GM19239 (cell line): ENCODE measurements at regions not wholly inside any gene's neighbourhood (a gene's known extent, or its start where the extent isn't known, plus 50 kb on each side); places are given as distances from the start of the nearest gene placed in this dataset.

Source experiments
- DNase-seq: peaks from one replicate; pipeline ENCODE4 v3.0.0; 2011; ENCODE audit warnings: low spot score; ENCODE audit not compliant: insufficient read length
- FAIRE-seq: peaks from 2 replicates; lab custom pipeline; 2011; peaks lifted over from hg19 to GRCh38; lab: Jason Lieb, UNC

DNA sequence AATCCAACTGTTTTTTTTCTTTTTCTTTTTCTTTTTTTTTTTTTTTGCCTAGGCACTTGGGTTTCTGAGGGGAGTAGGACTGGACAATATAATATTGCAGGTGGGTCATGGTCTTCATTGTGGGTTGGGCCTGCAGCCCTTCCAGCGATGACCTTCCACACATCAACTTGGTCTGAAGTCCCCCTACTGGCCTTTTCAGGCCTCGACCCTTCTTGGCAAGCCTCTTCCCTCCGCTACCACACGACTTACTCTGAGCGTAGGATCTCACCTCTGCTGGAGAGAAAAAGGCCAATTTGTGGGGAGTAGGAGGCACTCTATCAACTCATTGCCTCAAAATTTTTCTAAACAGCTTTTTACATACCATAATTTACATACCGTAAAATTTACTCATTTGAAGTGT, 51.1 kb upstream of the GRIK3 start:
- no peak for DNase-seq
- no peak for FAIRE-seq

DNA sequence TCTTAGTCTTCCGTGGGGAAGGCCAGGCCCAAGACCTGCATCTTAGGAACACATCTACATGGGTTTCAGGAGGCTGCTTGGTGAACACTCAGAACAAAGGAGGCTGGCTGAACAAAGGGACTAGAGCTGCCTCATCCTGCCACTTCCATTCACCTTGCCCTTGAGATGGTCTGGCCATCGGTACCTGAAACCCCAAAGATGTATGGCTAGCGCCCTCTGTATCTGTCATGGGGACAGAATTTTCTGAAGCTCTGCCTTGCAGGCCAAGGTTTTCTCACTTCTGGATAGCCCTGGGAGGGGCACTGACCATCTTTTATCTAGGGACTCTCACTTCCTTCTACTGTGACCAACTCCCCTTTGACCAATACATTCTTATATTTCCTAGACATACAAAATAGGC, 55.4 kb upstream of the GRIK3 start:
- FAIRE-seq = no peak

DNA sequence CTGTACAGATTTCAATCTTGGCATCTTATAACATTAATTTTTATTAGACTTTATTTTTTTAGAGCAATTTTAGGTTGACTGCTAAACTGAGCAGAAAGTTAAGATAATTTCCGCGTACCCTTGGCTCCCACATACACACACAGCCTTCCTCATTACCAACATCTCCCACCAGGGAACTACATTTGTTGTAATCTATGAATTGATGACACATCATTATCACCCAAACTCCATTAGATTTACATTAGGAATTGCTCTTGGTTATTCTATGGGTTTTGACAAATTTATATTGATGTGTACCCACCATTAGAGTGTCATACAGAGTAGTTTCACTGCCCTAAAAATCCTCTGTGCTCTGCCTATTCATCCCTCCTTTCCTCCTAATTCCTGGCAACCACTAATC, 56.4 kb upstream of the GRIK3 start:
- no peak for DNase-seq
- FAIRE-seq = no peak

More for the DNA sequence above, 55.4 kb upstream of the GRIK3 start:
- DNase-seq = no peak

DNA sequence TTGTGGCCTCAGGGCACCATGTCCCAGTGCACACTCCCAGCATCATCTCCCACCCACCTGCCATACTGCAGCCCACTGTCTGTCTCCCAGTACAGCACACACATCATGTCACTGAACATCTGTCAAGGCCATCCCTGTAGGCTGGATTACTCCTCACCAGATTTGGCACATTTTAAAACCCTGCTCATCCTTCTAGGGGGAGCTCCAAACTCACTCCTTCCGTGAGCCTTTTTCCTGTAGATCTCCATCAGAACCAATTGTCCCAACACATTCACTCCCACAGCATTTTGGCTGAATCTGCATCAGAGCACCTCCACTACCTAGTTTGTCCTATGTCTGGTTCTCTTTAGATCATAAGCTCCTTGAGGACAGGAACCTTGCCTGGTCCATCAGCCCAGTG, 58.6 kb upstream of the GRIK3 start:
- no peak for DNase-seq
- FAIRE-seq = no peak

DNA sequence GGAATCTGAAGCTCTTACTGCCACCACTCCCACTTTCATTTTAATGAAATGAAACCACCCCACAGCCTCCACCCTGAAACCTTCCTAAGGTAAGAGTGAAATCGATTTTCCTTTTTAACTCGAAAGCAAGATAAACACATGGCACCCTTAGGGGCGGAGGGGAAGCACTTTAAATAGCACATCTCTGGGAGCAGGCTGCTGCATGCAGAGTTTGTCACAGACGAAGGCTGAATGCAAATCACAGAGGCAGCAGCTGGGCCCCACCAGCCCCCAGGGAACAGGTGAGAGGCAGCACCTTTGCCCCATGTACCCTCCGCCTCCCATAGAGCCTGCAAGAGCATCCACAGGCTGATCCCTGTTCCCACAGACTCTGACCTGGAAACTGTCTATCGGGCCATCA, 60.0 kb upstream of the GRIK3 start:
- no peak for DNase-seq
- no peak for FAIRE-seq

DNA sequence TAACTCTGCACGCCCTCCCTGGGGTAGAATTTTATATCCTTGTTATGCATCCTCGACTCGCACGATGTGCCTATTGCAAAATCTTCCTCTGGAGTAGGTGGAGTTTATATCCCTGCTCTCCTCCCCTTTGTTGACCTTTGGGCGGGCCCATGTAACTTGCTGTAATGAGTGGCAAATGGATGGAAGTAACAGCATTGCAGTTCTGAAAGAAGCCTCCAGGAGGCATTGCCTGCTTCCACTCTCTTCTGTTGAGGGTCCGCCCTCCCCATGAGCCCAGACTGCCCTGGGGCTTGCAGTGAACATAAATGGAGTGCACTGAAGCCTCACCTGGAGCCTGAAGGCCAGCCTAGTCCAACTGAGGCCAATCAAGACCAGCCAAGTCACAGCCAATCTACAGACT, 62.2 kb upstream of the GRIK3 start:
- FAIRE-seq (peak; percentile 31), DNase-seq (no peak)

DNA sequence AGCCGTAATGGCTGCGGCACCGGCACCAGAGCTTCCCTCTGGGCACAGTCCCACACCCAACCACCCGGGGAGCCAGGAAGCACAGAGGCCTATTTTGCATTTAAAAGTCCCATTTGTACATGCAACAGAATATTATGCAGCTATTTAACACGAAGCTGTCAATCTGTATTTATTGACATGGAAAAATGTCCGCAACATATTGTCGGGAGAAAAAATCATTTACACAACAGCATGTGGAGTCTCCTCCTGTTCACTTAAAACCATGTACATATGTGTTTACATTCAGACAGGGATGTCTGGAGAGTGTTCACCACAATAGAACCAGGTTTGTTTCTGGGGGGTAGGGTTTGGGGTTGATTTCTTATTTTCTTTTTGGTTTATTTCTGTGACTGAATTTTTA, 63.4 kb upstream of the GRIK3 start:
- FAIRE-seq (no peak), DNase-seq (no peak)

DNA sequence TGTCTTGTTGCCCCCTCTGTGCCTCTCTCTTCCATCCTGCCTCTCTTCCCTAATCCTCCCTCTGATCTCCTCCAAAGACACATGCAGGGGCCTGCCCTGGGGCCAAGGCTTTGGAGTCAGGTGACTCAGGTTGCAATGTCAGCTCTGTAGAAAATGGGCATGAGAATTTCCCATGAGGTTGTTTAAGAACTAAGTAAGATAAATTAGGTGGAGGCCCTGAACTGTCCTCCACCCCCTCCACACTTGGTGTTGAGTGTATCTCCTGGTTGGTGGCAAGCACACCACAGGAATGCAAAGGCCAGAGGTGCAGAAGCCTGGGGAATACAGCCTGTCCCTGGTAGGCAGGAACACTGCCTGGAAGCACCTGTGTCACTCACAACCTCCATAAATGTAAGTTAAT, 63.9 kb upstream of the GRIK3 start:
- no peak for FAIRE-seq
- no peak for DNase-seq

DNA sequence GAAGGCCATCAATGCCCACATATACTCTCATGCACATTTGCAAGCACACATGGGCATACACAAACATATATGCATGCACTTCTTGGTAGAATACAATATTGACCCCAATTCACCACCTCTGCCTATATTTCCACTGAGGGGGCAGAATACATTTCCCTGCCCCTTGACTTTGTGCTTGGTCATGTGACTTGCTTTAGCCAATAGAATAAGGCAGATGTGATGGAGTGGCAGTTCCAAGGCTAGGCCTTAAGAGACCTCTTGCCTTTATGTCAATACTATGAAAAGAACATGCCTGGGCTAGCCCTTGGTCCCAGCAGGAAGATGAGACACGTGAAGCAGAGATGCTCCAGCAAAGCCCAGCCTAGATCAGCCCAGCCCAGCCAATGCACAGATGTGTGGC, 66.0 kb upstream of the GRIK3 start:
- DNase-seq (no peak), FAIRE-seq (no peak)

DNA sequence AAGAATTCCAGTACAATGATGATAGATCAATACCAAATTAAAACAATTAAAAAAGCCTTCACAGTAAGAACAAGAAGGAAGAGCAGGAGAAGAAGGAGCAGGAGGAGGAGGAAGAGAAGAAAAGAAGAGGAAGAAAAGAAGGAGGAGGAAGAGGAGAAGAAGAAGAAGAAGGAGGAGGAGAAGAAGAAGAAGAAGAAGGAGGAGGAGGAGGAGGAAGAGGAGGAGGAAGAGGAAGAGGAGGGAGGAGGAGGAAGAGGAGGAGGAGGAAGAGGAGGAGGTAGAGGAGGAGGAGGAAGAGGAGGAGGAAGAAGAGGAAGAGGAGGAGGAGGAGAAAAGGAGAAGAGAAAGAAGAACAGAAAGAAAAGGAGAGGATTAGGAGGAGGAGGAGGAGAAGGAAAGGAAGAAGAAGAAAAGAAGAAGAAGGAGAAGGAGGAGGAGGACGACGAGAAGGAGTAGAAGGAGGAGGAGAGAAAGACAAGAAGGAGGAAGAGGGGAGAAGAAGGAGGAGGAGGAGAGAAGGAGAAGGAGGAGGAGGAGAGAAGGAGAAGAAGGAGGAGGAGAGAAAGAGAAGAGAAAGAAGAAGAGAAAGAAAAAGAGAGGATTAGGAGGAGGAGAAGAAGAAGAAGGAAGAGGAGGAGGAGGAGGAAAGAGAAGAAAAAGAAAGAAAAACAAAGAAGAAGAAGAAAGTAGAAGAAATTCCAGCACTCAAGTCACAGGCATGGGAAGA, 68.5 kb upstream of the GRIK3 start:
- no peak for FAIRE-seq

DNA sequence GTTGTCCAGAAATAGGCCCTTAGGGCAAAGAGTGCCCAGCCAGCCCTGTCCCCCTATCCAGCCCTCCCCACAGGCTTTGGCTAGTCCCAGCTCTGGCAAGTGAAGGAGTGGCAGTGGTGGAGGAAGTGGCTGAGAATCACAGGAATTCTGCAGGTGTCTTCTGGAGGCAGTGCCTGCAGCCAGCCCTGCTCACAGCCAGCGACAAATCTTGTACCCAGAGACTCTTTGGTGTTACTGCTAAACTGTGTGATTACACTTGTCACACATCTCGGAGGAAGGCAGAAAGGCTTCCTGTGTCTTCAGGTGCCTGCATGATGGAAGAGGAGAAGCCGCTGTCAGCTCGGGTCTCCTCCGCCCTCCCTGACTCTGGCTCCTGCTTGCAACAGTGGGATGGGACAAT, 71.6 kb upstream of the GRIK3 start:
- no peak for DNase-seq
- no peak for FAIRE-seq

More for the DNA sequence above, 68.5 kb upstream of the GRIK3 start:
- DNase-seq = no peak

DNA sequence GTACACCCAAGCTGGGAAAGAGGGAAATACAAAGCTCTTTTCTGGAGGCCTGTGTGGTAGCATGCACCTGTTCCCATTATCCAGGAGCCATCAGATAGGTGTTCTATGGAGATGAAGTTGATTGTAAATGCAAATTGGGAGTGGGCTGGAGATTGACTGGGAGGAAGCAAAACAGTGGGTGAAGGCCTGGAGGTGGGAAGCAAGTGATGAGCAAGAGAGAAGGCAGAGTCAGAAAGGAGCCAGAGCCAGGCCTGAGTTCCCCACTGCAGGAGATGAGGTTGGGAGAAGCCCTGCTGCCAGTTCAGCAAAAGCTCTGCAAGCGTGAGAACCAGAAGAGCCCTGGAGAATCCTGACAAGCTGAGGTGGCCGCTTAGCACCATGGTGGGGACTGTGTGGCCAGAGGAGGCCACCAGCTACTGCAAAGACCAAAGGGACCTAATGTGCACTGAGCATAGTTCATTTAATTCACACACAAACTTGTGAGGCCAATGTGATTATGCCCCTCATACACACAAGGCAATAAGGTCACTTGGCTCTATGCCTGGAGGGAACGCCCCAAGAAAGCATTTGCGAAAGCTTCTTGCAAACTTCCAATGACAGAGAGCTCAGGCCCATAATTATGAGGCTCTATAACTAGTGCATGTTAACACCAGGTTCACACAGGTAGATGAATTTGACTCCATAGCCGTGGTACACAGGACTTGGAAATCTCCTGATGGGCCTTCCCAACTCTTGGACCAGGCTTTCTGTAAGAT, 73.0 kb upstream of the GRIK3 start:
- FAIRE-seq (no peak), DNase-seq (no peak)

DNA sequence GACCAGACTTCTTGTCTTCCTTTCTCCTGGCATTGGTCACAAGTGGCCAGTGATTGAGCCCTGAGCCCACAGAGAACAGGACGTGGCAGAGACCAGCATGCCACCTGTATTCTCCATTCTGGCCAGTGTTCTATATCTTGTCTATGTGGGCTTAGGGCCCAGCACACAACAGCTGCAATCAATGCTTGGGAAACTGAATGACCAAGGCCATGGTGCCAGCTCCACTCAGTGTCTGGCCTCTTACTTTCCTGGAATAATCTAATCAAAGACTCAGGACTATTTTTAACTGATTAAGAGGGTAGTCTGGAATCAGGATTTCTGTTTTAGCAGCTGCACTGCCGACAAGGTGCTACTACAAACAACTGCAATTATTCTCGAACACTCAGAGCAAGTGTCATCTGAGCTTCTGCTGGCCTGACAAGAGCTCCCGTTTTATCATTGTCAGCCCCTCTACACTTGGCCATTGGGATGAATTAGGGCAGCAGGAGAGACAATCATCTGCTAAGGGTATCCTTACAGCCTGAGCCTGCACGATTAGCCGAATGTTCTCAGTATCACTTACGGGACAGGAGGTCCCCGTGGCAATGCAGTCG, 74.4 kb upstream of the GRIK3 start:
- no peak for DNase-seq
- no peak for FAIRE-seq

DNA sequence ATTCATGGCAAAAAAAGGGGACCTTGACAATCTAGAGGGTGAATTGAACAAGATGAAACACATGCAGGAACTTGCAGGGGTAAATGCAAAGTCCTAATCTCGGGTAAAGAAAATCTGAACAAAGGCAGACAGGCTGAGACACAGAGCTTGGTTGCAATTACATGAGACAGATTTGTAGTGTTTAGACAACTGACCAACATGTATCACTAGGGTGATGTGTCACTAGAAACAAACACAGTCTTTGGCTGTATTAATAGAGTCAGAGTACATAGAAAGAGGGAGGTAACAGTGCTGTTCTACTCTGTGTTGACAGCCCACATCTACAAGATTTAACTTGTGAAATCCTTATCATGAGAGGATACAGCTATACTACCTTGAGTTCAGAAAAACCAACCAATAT, 78.1 kb upstream of the GRIK3 start:
- DNase-seq (no peak), FAIRE-seq (no peak)

DNA sequence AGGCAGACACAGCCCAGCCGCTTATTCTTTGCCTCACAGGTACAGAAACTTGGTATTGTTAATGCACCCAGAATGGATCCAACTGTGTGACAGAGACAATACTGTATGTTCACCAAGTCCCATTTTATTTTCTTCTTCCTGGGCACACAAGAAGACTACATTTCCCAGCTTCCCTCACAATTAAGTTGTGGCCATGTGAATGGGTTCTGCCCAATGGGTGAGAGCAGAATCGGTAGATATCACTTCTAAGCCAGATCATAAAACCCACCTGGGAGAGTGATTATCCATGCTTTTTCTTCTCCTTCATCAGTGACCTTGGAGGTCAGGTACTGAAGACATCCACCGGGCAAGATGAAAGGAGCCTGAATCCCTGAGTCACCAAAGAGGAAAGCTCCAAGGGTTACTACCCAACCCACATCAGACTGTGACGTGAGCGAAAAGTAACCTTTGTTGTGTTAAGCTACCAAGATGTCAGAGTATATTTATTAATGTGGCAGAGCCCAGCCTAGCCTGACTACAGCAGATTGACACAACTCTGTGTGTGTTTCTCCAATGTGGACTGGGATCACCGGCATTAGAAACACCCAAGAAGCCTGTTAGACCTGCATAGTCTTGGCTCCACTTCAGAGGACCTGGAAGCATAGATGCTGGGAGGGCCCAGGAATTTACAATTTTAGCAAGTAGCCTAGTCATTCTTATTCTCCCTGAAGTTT, 79.1 kb upstream of the GRIK3 start:
- no peak for FAIRE-seq
- no peak for DNase-seq

DNA sequence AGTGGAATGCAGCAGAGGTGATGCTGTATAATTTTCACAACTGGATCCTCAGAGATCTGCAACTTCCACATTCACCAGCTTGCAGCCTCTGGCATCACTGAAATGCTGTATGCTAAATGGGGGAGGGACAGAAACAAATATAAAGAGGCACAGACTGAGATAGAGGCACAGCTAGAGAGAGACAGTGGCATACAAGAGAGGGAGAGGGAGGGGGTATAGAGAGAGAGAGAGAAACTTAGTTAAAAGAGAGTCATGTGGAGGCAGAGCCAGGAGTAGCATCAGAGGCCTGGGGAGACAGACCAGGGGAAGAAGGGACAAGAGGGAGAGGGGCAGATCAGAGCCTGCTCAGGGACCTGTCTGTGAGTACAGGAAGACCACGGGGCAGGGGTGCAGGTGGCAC, 84.5 kb upstream of the GRIK3 start:
- no peak for DNase-seq

DNA sequence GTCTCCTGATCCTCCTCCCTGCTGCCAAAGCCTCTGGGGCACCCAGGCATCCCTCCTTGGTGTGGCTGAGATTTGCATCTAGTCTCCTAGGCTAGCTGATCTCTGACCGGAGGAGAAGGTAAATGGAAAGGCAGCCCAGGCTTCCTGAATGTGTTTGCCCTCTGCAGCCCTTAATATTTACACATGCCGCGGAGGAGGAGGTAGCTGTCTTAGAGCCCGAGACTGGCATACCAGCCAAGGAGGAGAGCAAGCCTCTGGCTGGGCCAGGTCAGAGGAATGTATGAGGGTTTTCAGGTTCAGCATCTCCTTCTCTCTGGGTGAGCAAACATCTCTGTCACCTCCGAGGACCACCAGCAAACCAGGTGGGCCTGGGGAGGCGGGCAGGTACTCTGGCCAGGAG, 86.0 kb upstream of the GRIK3 start:
- no peak for DNase-seq
- FAIRE-seq = no peak

More for the DNA sequence above, 84.5 kb upstream of the GRIK3 start:
- FAIRE-seq = no peak

DNA sequence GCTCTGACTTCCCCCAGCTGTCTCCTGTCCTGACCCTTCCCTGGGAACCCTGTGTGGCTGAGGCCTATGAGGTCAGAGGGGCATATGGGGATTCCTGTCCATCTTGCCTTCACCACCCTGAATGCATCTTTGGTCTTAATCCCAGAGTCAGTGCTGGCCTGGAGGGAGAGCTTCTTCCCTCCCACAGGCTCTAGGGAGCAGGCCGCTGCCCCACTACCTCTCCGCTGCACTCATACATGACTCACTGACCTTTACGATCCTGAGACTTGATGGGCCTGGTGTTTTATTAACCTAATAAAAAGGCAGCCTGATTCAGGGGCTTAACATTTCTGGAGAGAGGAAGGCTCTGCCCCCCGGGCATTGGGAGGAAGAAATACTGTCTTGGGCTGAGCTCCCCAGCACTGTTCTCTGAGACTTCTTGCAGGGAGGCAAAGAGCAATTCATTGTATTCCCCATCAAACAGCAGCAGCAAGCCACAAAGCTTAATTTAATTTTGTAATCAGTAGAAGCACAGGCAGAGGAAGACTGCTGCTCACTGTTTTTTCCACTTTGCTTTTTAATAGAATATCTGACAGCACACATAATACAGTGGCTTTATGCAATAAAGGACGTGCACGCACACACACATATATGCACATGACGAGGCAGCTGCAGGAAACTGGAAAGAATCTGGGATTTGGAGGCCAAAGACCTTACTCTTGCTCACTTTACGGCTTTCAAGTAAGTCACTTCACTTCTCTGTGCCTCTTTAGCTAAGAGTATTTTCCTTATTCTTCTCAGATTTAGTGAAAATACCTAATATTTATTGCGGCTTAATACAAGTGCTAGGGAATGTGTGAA, 89.2 kb upstream of the GRIK3 start:
- FAIRE-seq (no peak), DNase-seq (no peak)

DNA sequence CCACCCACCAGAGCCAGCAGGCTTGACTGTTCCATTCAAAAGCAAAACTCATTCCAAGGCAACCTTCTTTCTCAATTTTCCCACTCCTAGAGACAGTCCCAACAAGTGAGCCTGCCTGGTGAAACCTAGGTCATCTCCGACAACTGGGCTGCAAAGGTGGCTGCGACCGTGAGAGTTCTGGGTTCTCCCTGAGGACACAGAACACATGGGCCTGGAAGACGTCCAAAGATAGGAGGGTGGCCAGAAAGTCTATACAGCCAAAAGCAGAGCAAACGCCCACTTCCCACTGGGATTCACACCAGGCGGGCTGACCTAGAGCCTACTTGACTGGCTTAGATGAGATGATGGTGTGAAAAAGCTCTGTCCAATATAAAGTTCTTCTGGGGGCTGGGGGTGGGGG, 90.2 kb upstream of the GRIK3 start:
- FAIRE-seq = no peak

DNA sequence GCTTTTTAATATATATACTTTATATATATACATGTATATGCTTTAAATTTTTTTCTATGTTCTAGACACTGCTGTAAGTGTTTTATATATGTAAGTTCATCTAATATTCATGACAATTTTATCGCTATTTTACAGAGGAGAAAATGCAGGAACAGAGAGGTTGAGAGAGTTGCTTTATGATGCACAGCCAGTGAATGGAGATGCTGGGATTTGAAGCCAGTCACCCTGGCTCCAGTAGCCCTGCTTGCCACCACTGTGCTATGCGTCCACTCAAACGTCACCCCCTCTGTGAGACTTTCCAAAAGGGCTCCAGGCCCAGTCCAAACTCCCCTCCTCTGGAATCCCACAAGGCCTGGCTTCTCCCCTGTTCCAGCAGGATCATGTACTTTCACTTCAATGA, 91.0 kb upstream of the GRIK3 start:
- FAIRE-seq (no peak), DNase-seq (no peak)

More for the DNA sequence above, 90.2 kb upstream of the GRIK3 start:
- no peak for DNase-seq
